ENCODE measurements at regions not wholly inside any gene's neighbourhood (a gene's known extent, or its start where the extent isn't known, plus 50 kb on each side); places are given as distances from the start of the nearest gene placed in this dataset.

DNA sequence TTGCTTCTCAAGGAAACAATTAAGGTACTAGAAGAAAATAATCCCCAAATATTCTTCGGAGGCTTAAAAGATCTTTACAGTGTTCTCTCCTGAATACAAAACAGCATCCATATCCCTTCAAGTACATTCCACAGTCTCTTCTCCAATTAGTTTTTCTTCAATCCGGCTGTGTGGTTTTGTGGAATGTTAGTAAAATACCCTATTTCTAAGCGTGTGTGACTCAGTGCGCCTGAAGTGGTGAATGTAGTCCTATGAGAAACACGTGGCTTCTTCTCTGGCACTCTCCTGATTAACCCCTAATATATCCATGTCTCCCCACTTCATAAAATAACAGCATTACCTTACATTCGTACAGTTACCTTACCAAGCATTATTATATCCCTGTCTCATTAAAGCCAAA, 570.2 kb downstream of the ARL4A start:
- H3K9me3 ChIP-seq (ENCODE audit: control insufficient read depth in 1 of 2, insufficient read depth in 1 of 2, low read depth in 1 of 2, low read length in 2 of 2) = no peaks in the 10 kb centered on the region
- no peak overlapping the region for H3K4me2 ChIP-seq (ENCODE audit: low read length)
- TF ChIP-seq, protein P1, sequence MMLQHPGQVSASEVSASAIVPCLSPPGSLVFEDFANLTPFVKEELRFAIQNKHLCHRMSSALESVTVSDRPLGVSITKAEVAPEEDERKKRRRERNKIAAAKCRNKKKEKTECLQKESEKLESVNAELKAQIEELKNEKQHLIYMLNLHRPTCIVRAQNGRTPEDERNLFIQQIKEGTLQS (IDR thresholded peaks at IDR 0.05) = no peak
- TF ChIP-seq ELF1 (IDR thresholded peaks at IDR 0.05; ENCODE audit: borderline replicate concordance, low read depth) (no peak), EGR1 (IDR thresholded peaks at IDR 0.05; ENCODE audit: low read depth) (no peak), SP1 (IDR thresholded peaks at IDR 0.05; ENCODE audit: low read depth) (no peak), SRF (IDR thresholded peaks at IDR 0.05; ENCODE audit: low read depth) (no peak), CBX3 (IDR thresholded peaks at IDR 0.05; ENCODE audit: low read depth) (no peak), JUND (IDR thresholded peaks at IDR 0.05) (no peak), ZFX (IDR thresholded peaks at IDR 0.05) (no peak), ZNF274 (IDR thresholded peaks at IDR 0.05; ENCODE audit: low read depth, low read length) (no peak), CEBPB (IDR thresholded peaks at IDR 0.05; ENCODE audit: low read depth) (no peak), RAD21 (IDR thresholded peaks at IDR 0.05; ENCODE audit: low read depth) (no peak), POLR2A (IDR thresholded peaks at IDR 0.05; ENCODE audit: borderline replicate concordance, extremely low read depth, insufficient read depth, insufficient read length) (no peak), SIN3A (IDR thresholded peaks at IDR 0.05; ENCODE audit: low read depth) (no peak), FOSL1 (IDR thresholded peaks at IDR 0.05; ENCODE audit: low read depth) (no peak), POLR2AphosphoS5 (IDR thresholded peaks at IDR 0.05; ENCODE audit: low read depth, low read length) (no peak), EZH2 (IDR thresholded peaks at IDR 0.05) (no peak), TCF7L2 (IDR thresholded peaks at IDR 0.05; ENCODE audit: borderline replicate concordance, extremely low read depth, insufficient read depth, insufficient read length) (no peak)
- TF ChIP-seq, protein P2, sequence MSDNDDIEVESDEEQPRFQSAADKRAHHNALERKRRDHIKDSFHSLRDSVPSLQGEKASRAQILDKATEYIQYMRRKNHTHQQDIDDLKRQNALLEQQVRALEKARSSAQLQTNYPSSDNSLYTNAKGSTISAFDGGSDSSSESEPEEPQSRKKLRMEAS (IDR thresholded peaks at IDR 0.05) = no peak
- TF ChIP-seq, protein P3, sequence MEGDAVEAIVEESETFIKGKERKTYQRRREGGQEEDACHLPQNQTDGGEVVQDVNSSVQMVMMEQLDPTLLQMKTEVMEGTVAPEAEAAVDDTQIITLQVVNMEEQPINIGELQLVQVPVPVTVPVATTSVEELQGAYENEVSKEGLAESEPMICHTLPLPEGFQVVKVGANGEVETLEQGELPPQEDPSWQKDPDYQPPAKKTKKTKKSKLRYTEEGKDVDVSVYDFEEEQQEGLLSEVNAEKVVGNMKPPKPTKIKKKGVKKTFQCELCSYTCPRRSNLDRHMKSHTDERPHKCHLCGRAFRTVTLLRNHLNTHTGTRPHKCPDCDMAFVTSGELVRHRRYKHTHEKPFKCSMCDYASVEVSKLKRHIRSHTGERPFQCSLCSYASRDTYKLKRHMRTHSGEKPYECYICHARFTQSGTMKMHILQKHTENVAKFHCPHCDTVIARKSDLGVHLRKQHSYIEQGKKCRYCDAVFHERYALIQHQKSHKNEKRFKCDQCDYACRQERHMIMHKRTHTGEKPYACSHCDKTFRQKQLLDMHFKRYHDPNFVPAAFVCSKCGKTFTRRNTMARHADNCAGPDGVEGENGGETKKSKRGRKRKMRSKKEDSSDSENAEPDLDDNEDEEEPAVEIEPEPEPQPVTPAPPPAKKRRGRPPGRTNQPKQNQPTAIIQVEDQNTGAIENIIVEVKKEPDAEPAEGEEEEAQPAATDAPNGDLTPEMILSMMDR (IDR thresholded peaks at IDR 0.05 in 2 of 3, conservative IDR thresholded peaks at IDR 0.05 in 1 of 3; ENCODE audit: borderline replicate concordance in 1 of 3, insufficient read depth in 1 of 3, low read depth in 2 of 3, low read length in 2 of 3) = no peak
- TF ChIP-seq, protein P4, sequence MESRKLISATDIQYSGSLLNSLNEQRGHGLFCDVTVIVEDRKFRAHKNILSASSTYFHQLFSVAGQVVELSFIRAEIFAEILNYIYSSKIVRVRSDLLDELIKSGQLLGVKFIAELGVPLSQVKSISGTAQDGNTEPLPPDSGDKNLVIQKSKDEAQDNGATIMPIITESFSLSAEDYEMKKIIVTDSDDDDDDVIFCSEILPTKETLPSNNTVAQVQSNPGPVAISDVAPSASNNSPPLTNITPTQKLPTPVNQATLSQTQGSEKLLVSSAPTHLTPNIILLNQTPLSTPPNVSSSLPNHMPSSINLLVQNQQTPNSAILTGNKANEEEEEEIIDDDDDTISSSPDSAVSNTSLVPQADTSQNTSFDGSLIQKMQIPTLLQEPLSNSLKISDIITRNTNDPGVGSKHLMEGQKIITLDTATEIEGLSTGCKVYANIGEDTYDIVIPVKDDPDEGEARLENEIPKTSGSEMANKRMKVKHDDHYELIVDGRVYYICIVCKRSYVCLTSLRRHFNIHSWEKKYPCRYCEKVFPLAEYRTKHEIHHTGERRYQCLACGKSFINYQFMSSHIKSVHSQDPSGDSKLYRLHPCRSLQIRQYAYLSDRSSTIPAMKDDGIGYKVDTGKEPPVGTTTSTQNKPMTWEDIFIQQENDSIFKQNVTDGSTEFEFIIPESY (IDR thresholded peaks at IDR 0.05; ENCODE audit: extremely low read depth, insufficient replicate concordance, low read length) = no peak
- intact Hi-C loops (cut with micrococcal nuclease) = no loop called here
- no peak overlapping the region for H2AFZ ChIP-seq (ENCODE audit: low read depth, low read length, poor library complexity, severe bottlenecking)
- RAD21 ChIA-PET (ENCODE audit: low non-redundant PET in 1 of 2, low total read pairs in 2 of 2, uncharacterized antibody in 2 of 2, unreplicated experiment in 2 of 2) = no interaction called here
- H4K20me1 ChIP-seq (ENCODE audit: insufficient read depth) = no peaks in the 10 kb centered on the region
- DNase-seq (ENCODE audit: low read depth, low spot score) = no peak
- no peak overlapping the region for H3K4me3 ChIP-seq (replicated peaks in 1 of 2; ENCODE audit: low read depth in 1 of 2, low read length in 2 of 2)
- no peaks in the 10 kb centered on the region for H3K27me3 ChIP-seq (ENCODE audit: insufficient read depth, low read length)
- no peak overlapping the region for H3K27ac ChIP-seq (ENCODE audit: low read depth, low read length)
- POLR2A ChIA-PET = no interaction called here
- ATAC-seq = no peak
- CTCF ChIA-PET = interaction anchor here (1.2 kb wide), 1 partner anchor 571 kb away, joined by 4 read pairs; the partner anchor contains the start of gene ARL4A
- BruUV-seq (replicated peaks) = no TSS peak
- no peaks in the 10 kb centered on the region for H3K4me1 ChIP-seq (ENCODE audit: control insufficient read depth in 1 of 2, insufficient read depth in 2 of 2, low read length in 2 of 2)
- H3K36me3 ChIP-seq (ENCODE audit: control insufficient read depth in 1 of 2, insufficient read depth in 2 of 2, low read length in 2 of 2) = no peaks in the 10 kb centered on the region
- no peaks in the 10 kb centered on the region for H3K79me2 ChIP-seq (ENCODE audit: insufficient read depth, low read length)
- no peak overlapping the region for H3K9ac ChIP-seq (ENCODE audit: low read length)
- no peaks in the 10 kb centered on the region for H3K9me2 ChIP-seq (ENCODE audit: insufficient read depth)

Measured in HCT116 (cell line).